ENCODE measurements at regions not wholly inside any gene's neighbourhood (a gene's known extent, or its start where the extent isn't known, plus 50 kb on each side); places are given as distances from the start of the nearest gene placed in this dataset.

GRCh38 chr10:88221010-88221973 is 357.9 kb downstream of the PTEN start:
- H3K27ac ChIP-seq = no peak overlapping the region
- DNase-seq (ENCODE audit: low read depth, low spot score) = no peak

DNA sequence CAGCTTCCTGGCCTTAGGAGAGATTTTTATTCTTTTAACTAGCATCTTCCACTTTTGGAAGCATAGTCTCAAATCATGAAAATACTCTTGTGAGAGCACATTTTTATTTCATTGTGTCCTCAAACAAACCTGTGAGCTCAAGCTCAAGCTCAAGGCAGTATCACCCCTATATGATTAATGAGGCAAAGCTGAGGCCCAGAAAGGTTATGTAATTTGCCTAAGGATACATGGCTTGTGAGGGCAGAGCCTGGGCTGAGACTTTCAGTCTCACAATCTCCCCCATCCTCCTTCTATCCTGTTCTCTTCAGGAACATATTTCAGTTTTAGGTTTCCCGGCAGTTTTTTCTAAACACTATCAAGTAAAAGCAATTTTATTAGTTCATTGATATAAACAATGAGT is 359.5 kb downstream of the PTEN start:
- DNase-seq (ENCODE audit: low read depth, low spot score) = no peak
- H3K27ac ChIP-seq = no peak overlapping the region

All from epithelial cell of prostate (primary cell).